NCI-H2171 treated with DMSO at 0.1 percent for 48 hours (cell line): ENCODE measurements at regions not wholly inside any gene's neighbourhood (a gene's known extent, or its start where the extent isn't known, plus 50 kb on each side); places are given as distances from the start of the nearest gene placed in this dataset.
"Not testable (repeated sequence)": the region's sequence is repeated elsewhere in the genome, so short reads cannot be mapped to it uniquely, and the experiment has no call there.

Experiments
- DNase-seq: peaks from one replicate; lab custom pipeline; 2025; lab: John Stamatoyannopoulos, UW

GRCh38 chr12:90209029-90209428, 500.4 kb upstream of the ATP2B1 start:
- DNase-seq = no peak

GRCh38 chr12:90208379-90208778, 499.7 kb upstream of the ATP2B1 start:
- DNase-seq = not testable (repeated sequence)

GRCh38 chr12:90207799-90208198, 499.2 kb upstream of the ATP2B1 start:
- no peak for DNase-seq

GRCh38 chr12:90205165-90205564, 496.5 kb upstream of the ATP2B1 start:
- DNase-seq = no peak

- DNase-seq = no peak
These were observed 494.9 kb upstream of the ATP2B1 start for GRCh38 chr12:90203556-90203955.

GRCh38 chr12:90199006-90199405, 490.4 kb upstream of the ATP2B1 start:
- DNase-seq = no peak

GRCh38 chr12:90193500-90193899, 484.9 kb upstream of the ATP2B1 start:
- no peak for DNase-seq

- no peak for DNase-seq
These were observed 480.2 kb upstream of the ATP2B1 start for GRCh38 chr12:90188857-90189256.

GRCh38 chr12:90183201-90183600, 474.6 kb upstream of the ATP2B1 start:
- no peak for DNase-seq

- peak; percentile 8 for DNase-seq
These were observed 472.6 kb upstream of the ATP2B1 start for GRCh38 chr12:90181216-90181615.

- no peak for DNase-seq
These were observed 466.3 kb upstream of the ATP2B1 start for GRCh38 chr12:90174956-90175355.

GRCh38 chr12:90174198-90174510, 465.5 kb upstream of the ATP2B1 start:
- no peak for DNase-seq

- DNase-seq = peak; percentile 98
These were observed 465.0 kb upstream of the ATP2B1 start for GRCh38 chr12:90173499-90174197.

GRCh38 chr12:90172524-90172923, 463.9 kb upstream of the ATP2B1 start:
- no peak for DNase-seq

GRCh38 chr12:90170740-90171139, 462.1 kb upstream of the ATP2B1 start:
- no peak for DNase-seq

GRCh38 chr12:90167518-90168208, 459.0 kb upstream of the ATP2B1 start:
- no peak for DNase-seq

- DNase-seq = peak; percentile 52
These were observed 458.0 kb upstream of the ATP2B1 start for GRCh38 chr12:90166671-90167070.

GRCh38 chr12:90166012-90166411, 457.4 kb upstream of the ATP2B1 start:
- DNase-seq = no peak

- DNase-seq = no peak
These were observed 455.3 kb upstream of the ATP2B1 start for GRCh38 chr12:90163975-90164374.

- no peak for DNase-seq
These were observed 445.2 kb upstream of the ATP2B1 start for GRCh38 chr12:90153827-90154226.

- DNase-seq = no peak
These were observed 444.4 kb upstream of the ATP2B1 start for GRCh38 chr12:90152897-90153624.

GRCh38 chr12:90151491-90152015, 442.9 kb upstream of the ATP2B1 start:
- DNase-seq = no peak

GRCh38 chr12:90149453-90149852, 440.8 kb upstream of the ATP2B1 start:
- no peak for DNase-seq
